H9 (cell line): ENCODE measurements at regions not wholly inside any gene's neighbourhood (a gene's known extent, or its start where the extent isn't known, plus 50 kb on each side); places are given as distances from the start of the nearest gene placed in this dataset.

Experiments
- DNase-seq: peaks from one replicate; pipeline ENCODE4 v3.0.0-alpha.2; 2017
- H2AFZ ChIP-seq: one replicate; pipeline ENCODE4 v1.6.1; 2013; ENCODE audit warnings: mild to moderate bottlenecking, low read length, control low read depth, moderate library complexity
- H2AK5ac ChIP-seq: 2 replicates; pipeline ENCODE4 v1.6.1; 2013; ENCODE audit warnings: low read length, control low read depth, mixed read lengths; ENCODE audit not compliant: insufficient read length
- H2BK120ac ChIP-seq: one replicate; pipeline ENCODE4 v1.6.1; 2013; ENCODE audit warnings: low read depth, mild to moderate bottlenecking, low read length, control low read depth, inconsistent platforms; ENCODE audit not compliant: poor library complexity, severe bottlenecking
- H2BK12ac ChIP-seq: 2 replicates; pipeline ENCODE4 v1.6.1; 2013; ENCODE audit warnings: low read length, control low read depth, mixed read lengths, low read depth; ENCODE audit not compliant: insufficient read length
- H2BK15ac ChIP-seq: 2 replicates; pipeline ENCODE4 v1.6.1; 2013; ENCODE audit warnings: low read depth, low read length, control low read depth
- H2BK20ac ChIP-seq: one replicate; pipeline ENCODE4 v1.6.1; 2013; ENCODE audit warnings: low read depth, mild to moderate bottlenecking, low read length, control low read depth, inconsistent platforms; ENCODE audit not compliant: poor library complexity, severe bottlenecking
- H2BK5ac ChIP-seq: 2 replicates; pipeline ENCODE4 v1.6.1; 2013; ENCODE audit warnings: low read length, control low read depth, mixed read lengths; ENCODE audit not compliant: insufficient read length
- H3K14ac ChIP-seq: 2 replicates; pipeline ENCODE4 v1.6.1; 2013; ENCODE audit warnings: low read length, control low read depth; ENCODE audit not compliant: insufficient read depth
- H3K18ac ChIP-seq: 2 replicates; pipeline ENCODE4 v1.6.1; 2013; ENCODE audit warnings: low read depth, mild to moderate bottlenecking, mixed read lengths, low read length, control low read depth; ENCODE audit not compliant: insufficient read length
- H3K23ac ChIP-seq: 2 replicates; pipeline ENCODE4 v1.6.1; 2013; ENCODE audit warnings: low read length, control low read depth, mixed read lengths, low read depth; ENCODE audit not compliant: insufficient read length
- H3K23me2 ChIP-seq: 2 replicates; pipeline ENCODE4 v1.6.1; 2013; ENCODE audit warnings: low read depth, mild to moderate bottlenecking, mixed read lengths, low read length, control low read depth; ENCODE audit not compliant: insufficient read length, poor library complexity, severe bottlenecking
- H3K27ac ChIP-seq: 2 replicates; pipeline ENCODE4 v1.5.1; 2013; ENCODE audit warnings: low read length, control low read depth, mixed read lengths, low read depth; ENCODE audit not compliant: insufficient read length
- H3K27me3 ChIP-seq: 2 replicates; pipeline ENCODE4 v1.6.1; 2013; ENCODE audit warnings: low read length, control low read depth, inconsistent platforms; ENCODE audit not compliant: insufficient read depth
- H3K4ac ChIP-seq: 2 replicates; pipeline ENCODE4 v1.6.1; 2013; ENCODE audit warnings: low read depth, mild to moderate bottlenecking, control low read depth, inconsistent platforms, low read length, moderate library complexity
- H3K4me1 ChIP-seq: 2 replicates; pipeline ENCODE4 v1.6.1; 2013; ENCODE audit warnings: low read length, control low read depth, inconsistent platforms; ENCODE audit not compliant: insufficient read depth
- H3K4me2 ChIP-seq: 2 replicates; pipeline ENCODE4 v1.6.1; 2013; ENCODE audit warnings: low read length, control low read depth, mixed read lengths; ENCODE audit not compliant: insufficient read length, insufficient read depth
- H3K56ac ChIP-seq: 2 replicates; pipeline ENCODE4 v1.6.1; 2013; ENCODE audit warnings: low read depth, mild to moderate bottlenecking, mixed read lengths, low read length, control low read depth; ENCODE audit not compliant: insufficient read length
- H3K79me1 ChIP-seq: 2 replicates; pipeline ENCODE4 v1.6.1; 2013; ENCODE audit warnings: low read depth, mild to moderate bottlenecking, moderate library complexity, low read length, control low read depth, inconsistent platforms; ENCODE audit not compliant: insufficient read depth, poor library complexity, severe bottlenecking
- H3K79me2 ChIP-seq: 2 replicates; pipeline ENCODE4 v1.6.1; 2013; ENCODE audit warnings: low read length, control low read depth, inconsistent platforms; ENCODE audit not compliant: insufficient read depth
- H3K9ac ChIP-seq: 2 replicates; pipeline ENCODE4 v1.6.1; 2013; ENCODE audit warnings: low read length, control low read depth, mixed read lengths; ENCODE audit not compliant: insufficient read length; ENCODE audit errors: extremely low read depth
- H3K9me3 ChIP-seq: one replicate; pipeline ENCODE4 v1.6.1; 2013; ENCODE audit warnings: low read depth, low read length, inconsistent platforms; ENCODE audit not compliant: control insufficient read depth
- H3T11ph ChIP-seq: one replicate; pipeline ENCODE4 v1.6.1; 2013; ENCODE audit warnings: mild to moderate bottlenecking, low read length, control low read depth, inconsistent platforms
- H4K20me1 ChIP-seq: one replicate; pipeline ENCODE4 v1.6.1; 2013; ENCODE audit not compliant: control insufficient read depth, insufficient read length, insufficient read depth
- H4K5ac ChIP-seq: 2 replicates; pipeline ENCODE4 v1.6.1; 2013; ENCODE audit warnings: low read depth, mild to moderate bottlenecking, mixed read lengths, low read length, control low read depth; ENCODE audit not compliant: insufficient read length
- H4K8ac ChIP-seq: replicated peaks from 2 replicates; pipeline ENCODE4 v1.6.1; 2013; ENCODE audit warnings: low read length, control low read depth, mixed read lengths, low read depth; ENCODE audit not compliant: insufficient read length
- H4K91ac ChIP-seq: 2 replicates; pipeline ENCODE4 v1.6.1; 2013; ENCODE audit warnings: low read depth, mild to moderate bottlenecking, moderate library complexity, mixed read lengths, low read length, control low read depth; ENCODE audit not compliant: insufficient read length
- H3K27ac Mint-ChIP-seq, 3 experiments: 2 replicates in 2 of 3; 3 replicates in 1 of 3; pipeline ENCODE4 v1.8.0; 2020 to 2021; ENCODE audit warnings: mixed read lengths in 3 of 3, mild to moderate bottlenecking in 1 of 3, moderate library complexity in 1 of 3
- H3K27me3 Mint-ChIP-seq: 2 replicates; pipeline ENCODE4 v1.8.0; 2021; ENCODE audit warnings: low read depth, mild to moderate bottlenecking, moderate library complexity, mixed read lengths
- H3K36me3 Mint-ChIP-seq, 3 experiments: 2 replicates in 2 of 3; 3 replicates in 1 of 3; pipeline ENCODE4 v1.8.0; 2020 to 2021; ENCODE audit warnings: low read depth in 3 of 3, mixed read lengths in 3 of 3; ENCODE audit not compliant: insufficient read depth in 1 of 3
- H3K4me1 Mint-ChIP-seq, 2 experiments: 2 replicates each; pipeline ENCODE4 v1.8.0; 2020; ENCODE audit warnings: mixed read lengths in 2 of 2
- H3K4me3 Mint-ChIP-seq, 2 experiments: 2 replicates in 1 of 2; 3 replicates in 1 of 2; pipeline ENCODE4 v1.8.0; 2020 to 2021; ENCODE audit warnings: mild to moderate bottlenecking in 2 of 2, mixed read lengths in 2 of 2, moderate library complexity in 1 of 2
- H3K9me3 Mint-ChIP-seq, 2 experiments: 2 replicates in 1 of 2; 3 replicates in 1 of 2; pipeline ENCODE4 v1.8.0; 2020; ENCODE audit warnings: mild to moderate bottlenecking in 2 of 2, mixed read lengths in 2 of 2, moderate library complexity in 1 of 2
- WGBS: extraction: QIAGEN DNeasy Blood & Tissue Kit; methylation state at CpG from one replicate; pipeline ENCODE4 v1.1.7; 2013; ENCODE audit warnings: missing lambda C conversion rate, low lambda C conversion rate, mixed read lengths; ENCODE audit not compliant: insufficient read length; ENCODE audit errors: extremely low coverage; 5-methylcytosine and 5-hydroxymethylcytosine counted together
- TF ChIP-seq, protein P1 (sequence below): fragments of 200-600 bp; sonication (generic); conservative IDR thresholded peaks from 3 replicates; pipeline ENCODE4 v1.8.0; 2021; ENCODE audit warnings: antibody characterized with exemption, mild to moderate bottlenecking

DNA sequence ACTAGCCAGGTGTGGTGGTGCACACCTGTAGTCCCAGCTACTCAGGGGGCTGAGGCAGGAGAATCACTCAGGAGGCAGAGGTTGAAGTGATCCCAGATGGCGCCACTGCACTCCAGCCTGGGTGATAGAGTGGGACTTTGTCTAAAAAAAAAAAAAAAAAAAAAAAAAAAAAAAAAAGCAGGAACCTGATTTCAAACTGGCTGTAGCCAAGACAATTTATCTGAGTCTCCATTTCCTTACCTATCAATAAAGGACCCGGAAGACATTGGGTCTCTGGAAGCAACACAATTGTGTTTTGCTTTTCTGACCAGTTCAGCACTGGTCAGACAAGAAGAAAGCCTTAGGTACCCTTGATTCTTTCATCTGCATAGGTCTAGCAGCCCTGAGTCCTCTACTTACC, 491.0 kb downstream of the TBC1D4 start:
- WGBS = no CpG with 5 or more reads among the region's 2 CpGs
- Histone ChIP-seq H3K14ac (no peak overlapping the region), H2AFZ (no peak overlapping the region), H2BK12ac (no peak overlapping the region), H3K23ac (no peak overlapping the region), H2BK15ac (no peak overlapping the region), H2AK5ac (no peak overlapping the region), H4K20me1 (no peaks in the 10 kb centered on the region), H3K4me2 (no peak overlapping the region), H3K27me3 (no peaks in the 10 kb centered on the region), H3K56ac (no peak overlapping the region), H4K5ac (no peak overlapping the region), H2BK20ac (no peak overlapping the region), H3K79me2 (no peaks in the 10 kb centered on the region), H4K91ac (no peak overlapping the region), H3K4me1 (no peaks in the 10 kb centered on the region), H3K9ac (no peak overlapping the region), H3K79me1 (no peaks in the 10 kb centered on the region), H3T11ph (no peak overlapping the region), H3K4ac (no peak overlapping the region), H4K8ac (no peak overlapping the region), H2BK120ac (no peak overlapping the region), H3K27ac (no peak overlapping the region), H3K9me3 (no peaks in the 10 kb centered on the region), H3K18ac (no peak overlapping the region), H2BK5ac (no peak overlapping the region), H3K23me2 (no peaks in the 10 kb centered on the region)
- Mint-ChIP-seq H3K27me3 (no peaks in the 10 kb centered on the region; the same call in 1 of the 2 replicates), H3K9me3 (no peaks in the 10 kb centered on the region), H3K27ac (no peak overlapping the region), H3K4me3 (no peak overlapping the region), H3K4me1 (no peaks in the 10 kb centered on the region), H3K36me3 (no peaks in the 10 kb centered on the region)
- TF ChIP-seq, protein P1, sequence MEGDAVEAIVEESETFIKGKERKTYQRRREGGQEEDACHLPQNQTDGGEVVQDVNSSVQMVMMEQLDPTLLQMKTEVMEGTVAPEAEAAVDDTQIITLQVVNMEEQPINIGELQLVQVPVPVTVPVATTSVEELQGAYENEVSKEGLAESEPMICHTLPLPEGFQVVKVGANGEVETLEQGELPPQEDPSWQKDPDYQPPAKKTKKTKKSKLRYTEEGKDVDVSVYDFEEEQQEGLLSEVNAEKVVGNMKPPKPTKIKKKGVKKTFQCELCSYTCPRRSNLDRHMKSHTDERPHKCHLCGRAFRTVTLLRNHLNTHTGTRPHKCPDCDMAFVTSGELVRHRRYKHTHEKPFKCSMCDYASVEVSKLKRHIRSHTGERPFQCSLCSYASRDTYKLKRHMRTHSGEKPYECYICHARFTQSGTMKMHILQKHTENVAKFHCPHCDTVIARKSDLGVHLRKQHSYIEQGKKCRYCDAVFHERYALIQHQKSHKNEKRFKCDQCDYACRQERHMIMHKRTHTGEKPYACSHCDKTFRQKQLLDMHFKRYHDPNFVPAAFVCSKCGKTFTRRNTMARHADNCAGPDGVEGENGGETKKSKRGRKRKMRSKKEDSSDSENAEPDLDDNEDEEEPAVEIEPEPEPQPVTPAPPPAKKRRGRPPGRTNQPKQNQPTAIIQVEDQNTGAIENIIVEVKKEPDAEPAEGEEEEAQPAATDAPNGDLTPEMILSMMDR = peak; percentile 25; the same call in 1 of the 3 replicates
- no peak for DNase-seq
